ENCODE measurements at regions not wholly inside any gene's neighbourhood (a gene's known extent, or its start where the extent isn't known, plus 50 kb on each side); places are given as distances from the start of the nearest gene placed in this dataset.

DNA sequence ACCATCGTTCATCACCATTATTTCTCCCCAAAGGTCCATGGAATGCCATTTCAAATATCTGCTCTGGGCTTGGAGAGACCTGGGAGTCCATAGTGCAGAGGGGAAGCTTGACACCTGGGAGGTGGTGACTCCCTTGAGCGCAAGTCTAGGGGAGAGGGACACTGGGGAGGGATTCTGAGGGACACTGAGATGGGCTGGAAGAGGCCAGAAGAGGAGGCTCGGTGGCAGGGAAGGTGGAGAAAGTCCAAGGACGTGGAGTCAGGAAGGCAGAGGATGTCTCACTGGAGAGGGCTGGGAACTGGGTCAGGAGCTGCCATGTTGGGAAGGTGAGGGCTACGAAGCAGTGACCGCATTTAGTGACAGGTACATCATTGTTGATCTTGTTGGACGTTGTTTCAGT is 160.3 kb upstream of the MVB12B start:
- peak; percentile 1 for DNase-seq (ENCODE audit: low spot score)
- in situ Hi-C loops (cut with MboI; ENCODE audit: low sequenced_read_pairs, unreplicated experiment), result no loop called here
- TF ChIP-seq, protein P1, sequence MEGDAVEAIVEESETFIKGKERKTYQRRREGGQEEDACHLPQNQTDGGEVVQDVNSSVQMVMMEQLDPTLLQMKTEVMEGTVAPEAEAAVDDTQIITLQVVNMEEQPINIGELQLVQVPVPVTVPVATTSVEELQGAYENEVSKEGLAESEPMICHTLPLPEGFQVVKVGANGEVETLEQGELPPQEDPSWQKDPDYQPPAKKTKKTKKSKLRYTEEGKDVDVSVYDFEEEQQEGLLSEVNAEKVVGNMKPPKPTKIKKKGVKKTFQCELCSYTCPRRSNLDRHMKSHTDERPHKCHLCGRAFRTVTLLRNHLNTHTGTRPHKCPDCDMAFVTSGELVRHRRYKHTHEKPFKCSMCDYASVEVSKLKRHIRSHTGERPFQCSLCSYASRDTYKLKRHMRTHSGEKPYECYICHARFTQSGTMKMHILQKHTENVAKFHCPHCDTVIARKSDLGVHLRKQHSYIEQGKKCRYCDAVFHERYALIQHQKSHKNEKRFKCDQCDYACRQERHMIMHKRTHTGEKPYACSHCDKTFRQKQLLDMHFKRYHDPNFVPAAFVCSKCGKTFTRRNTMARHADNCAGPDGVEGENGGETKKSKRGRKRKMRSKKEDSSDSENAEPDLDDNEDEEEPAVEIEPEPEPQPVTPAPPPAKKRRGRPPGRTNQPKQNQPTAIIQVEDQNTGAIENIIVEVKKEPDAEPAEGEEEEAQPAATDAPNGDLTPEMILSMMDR (IDR thresholded peaks at IDR 0.05; ENCODE audit: borderline replicate concordance, control extremely low read depth, extremely low read depth, insufficient read depth, missing control alignments), result no peak

DNA sequence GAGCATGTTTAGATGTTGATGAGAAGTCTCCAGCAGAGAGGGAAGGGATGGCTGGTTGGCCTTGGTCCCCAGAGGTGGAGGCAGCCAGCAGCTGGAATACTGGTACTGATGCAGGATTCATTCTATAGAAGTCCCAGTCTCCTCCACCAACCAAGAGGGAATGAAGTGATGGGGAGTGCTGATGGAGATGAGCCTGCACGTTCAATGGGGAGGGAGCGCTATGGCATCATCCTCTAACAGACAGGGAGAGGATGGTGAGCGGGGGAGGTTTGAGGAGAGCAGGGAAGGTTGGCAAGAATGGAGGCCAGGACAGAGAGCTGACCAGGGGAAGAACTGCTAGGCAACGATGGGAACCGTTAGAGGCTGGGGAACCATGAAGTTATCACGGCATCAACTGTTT is 159.8 kb upstream of the MVB12B start:
- TF ChIP-seq, protein P1 (IDR thresholded peaks at IDR 0.05; ENCODE audit: borderline replicate concordance, control extremely low read depth, extremely low read depth, insufficient read depth, missing control alignments), result no peak
- in situ Hi-C loops (cut with MboI; ENCODE audit: low sequenced_read_pairs, unreplicated experiment), result no loop called here
- DNase-seq (ENCODE audit: low spot score), result peak; percentile 2

DNA sequence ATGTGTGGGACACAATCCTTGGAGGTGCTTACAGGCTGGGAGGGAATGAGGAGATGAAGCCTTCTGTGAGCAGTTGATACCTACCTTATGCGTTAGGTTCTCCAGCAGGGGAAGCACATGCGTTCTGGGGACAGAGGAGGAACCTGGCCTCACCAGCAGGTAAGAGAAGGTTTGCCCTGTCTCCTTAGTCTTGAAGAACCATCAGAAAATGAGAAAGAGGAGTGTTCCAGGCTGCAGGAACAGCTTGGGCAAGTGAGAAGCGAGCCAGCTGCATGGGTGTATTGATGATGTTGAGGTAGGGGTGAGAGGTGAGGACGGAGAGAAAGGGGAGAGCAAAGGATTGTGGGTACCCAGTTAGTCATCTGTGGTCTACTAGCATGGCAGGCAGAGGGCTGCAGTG is 156.9 kb upstream of the MVB12B start:
- in situ Hi-C loops (cut with MboI; ENCODE audit: low sequenced_read_pairs, unreplicated experiment), result no loop called here
- TF ChIP-seq, protein P1 (IDR thresholded peaks at IDR 0.05; ENCODE audit: borderline replicate concordance, control extremely low read depth, extremely low read depth, insufficient read depth, missing control alignments), result no peak
- DNase-seq (ENCODE audit: low spot score), result no peak

DNA sequence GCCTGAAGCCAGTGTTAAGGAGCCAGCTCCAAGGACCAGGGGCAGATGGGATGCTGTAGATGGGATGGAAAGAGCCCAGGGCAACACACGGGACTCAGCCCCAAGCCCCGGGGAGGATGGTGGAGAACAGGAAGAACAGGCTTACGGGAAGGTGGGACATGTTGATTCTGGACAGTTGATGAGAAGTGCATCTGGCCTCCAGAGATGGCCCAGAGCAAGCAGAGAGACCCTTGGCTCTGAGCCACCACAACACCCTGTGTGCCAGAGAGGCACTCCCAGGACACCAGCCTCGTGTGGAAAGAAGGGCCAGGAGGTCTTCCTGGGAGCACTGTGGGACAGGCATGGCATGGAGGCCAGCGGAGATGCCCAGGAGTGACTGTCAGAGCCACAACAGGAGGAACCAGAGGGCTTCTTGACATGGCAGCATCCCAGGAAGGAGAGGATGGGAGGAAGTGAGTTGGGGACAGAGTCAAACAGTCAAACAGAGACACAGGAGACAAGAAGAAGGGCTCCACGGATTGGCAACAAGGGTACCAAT is 156.3 kb upstream of the MVB12B start:
- TF ChIP-seq, protein P1 (IDR thresholded peaks at IDR 0.05; ENCODE audit: borderline replicate concordance, control extremely low read depth, extremely low read depth, insufficient read depth, missing control alignments), result no peak
- in situ Hi-C loops (cut with MboI; ENCODE audit: low sequenced_read_pairs, unreplicated experiment), result no loop called here
- no peak for DNase-seq (ENCODE audit: low spot score)

DNA sequence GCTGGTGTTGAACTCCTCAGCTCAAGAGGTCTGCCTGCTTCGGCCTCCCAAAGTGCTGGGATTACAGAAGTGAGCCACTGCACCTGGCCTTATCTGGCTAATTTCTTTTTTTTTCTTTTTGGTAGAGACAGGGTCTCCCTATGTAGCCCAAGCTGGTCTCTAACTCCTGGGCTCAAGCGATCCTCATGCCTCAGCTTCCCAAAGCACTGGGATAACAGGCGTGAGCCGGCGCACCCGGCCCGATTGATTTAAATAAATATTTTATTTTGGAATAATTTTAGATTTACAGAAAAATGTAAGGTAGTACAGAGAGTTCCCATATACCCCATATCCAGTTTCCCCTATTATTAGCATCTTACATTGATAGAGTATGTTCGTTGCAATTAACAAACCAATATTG is 155.0 kb upstream of the MVB12B start:
- DNase-seq (ENCODE audit: low spot score), result no peak
- TF ChIP-seq, protein P1 (IDR thresholded peaks at IDR 0.05; ENCODE audit: borderline replicate concordance, control extremely low read depth, extremely low read depth, insufficient read depth, missing control alignments), result no peak
- in situ Hi-C loops (cut with MboI; ENCODE audit: low sequenced_read_pairs, unreplicated experiment), result no loop called here

DNA sequence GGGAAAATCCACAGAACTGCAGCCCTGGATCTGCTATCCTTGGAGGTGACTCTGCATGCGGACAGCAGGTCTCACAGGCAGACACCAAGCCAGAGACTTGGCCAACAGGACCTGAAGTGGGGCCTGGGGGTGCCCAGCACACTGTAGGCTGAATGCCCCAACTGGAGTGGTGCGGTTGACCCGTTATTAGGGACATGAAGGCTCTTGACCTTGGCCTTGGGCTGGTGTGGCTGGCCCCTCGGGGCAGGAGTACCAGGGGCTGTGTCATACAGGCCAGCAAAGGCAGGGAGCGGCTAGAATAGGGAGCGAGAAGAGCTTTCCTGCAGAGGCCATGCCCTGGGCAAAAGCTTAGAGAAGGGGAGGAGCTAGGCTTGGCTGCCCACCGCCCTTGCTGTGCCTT is 153.2 kb upstream of the MVB12B start:
- no peak for DNase-seq (ENCODE audit: low spot score)
- in situ Hi-C loops (cut with MboI; ENCODE audit: low sequenced_read_pairs, unreplicated experiment), result no loop called here
- TF ChIP-seq, protein P1 (IDR thresholded peaks at IDR 0.05; ENCODE audit: borderline replicate concordance, control extremely low read depth, extremely low read depth, insufficient read depth, missing control alignments), result no peak

DNA sequence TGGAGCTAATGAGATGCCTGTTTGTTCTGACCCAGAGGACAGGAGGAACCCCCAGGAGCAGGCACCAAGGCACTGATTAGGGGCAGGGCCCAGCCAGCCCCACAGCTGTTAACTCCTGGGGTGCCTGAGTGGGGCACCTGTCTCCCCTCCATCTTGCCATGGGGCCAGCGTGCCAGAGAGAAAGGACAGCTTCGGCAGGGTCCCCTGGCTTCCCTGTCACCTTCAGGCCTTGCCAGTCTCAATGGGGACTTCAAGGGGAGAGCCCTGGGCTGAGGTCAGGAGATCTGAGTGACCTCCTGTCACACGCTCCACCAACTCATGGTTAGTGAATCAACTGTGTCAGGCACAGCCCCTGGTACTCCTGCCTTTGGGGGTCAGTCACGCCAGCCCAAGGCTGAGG is 152.7 kb upstream of the MVB12B start:
- DNase-seq (ENCODE audit: low spot score), result no peak
- TF ChIP-seq, protein P1 (IDR thresholded peaks at IDR 0.05; ENCODE audit: borderline replicate concordance, control extremely low read depth, extremely low read depth, insufficient read depth, missing control alignments), result no peak
- in situ Hi-C loops (cut with MboI; ENCODE audit: low sequenced_read_pairs, unreplicated experiment), result no loop called here

All from GM13976 (cell line).